T-cell (primary cell): ENCODE measurements at regions not wholly inside any gene's neighbourhood (a gene's known extent, or its start where the extent isn't known, plus 50 kb on each side); places are given as distances from the start of the nearest gene placed in this dataset.

Experiments used
- ATAC-seq, 4 experiments: fragments of 200-7000 bp in 3 of 4; fragments of 150-1000 bp in 1 of 4; cut with Tn5 transposase; replicated peaks in 1 of 4; 1 replicate in 3 of 4; 2 replicates in 1 of 4; pipeline ENCODE4 v1.10.0; 2021; ENCODE audit warnings: moderate library complexity in 3 of 4, mild to moderate bottlenecking in 2 of 4, moderate number of reproducible peaks in 1 of 4
- CTCF ChIA-PET, 2 donors: fragments of 300-600 bp; sonication (Branson Sonifier 250); formaldehyde crosslinking; loops; one replicate each; lab custom pipeline; 2022; ENCODE audit warnings: antibody characterized with exemption in 2 of 2; lab: Charles Lee
- POLR2A ChIA-PET, 2 donors: fragments of 300-600 bp; sonication (Branson Sonifier 250); formaldehyde crosslinking; loops; one replicate each; lab custom pipeline; 2022; ENCODE audit warnings: antibody characterized with exemption in 2 of 2; lab: Charles Lee
- DNase-seq, 35 experiments: peaks; one replicate each; pipeline versions ENCODE4 v3.0.0 to v3.0.0-alpha.2; 2013 to 2023
- H3K27ac ChIP-seq: one replicate; pipeline ENCODE4 v1.5.1; 2013; ENCODE audit warnings: low read length
- H3K27me3 ChIP-seq, 2 experiments: replicated peaks in 1 of 2; 1 replicate in 1 of 2; 2 replicates in 1 of 2; pipeline versions ENCODE4 v1.6.1 to v1.7.0; 2013; ENCODE audit warnings: low read length in 1 of 2, mixed read lengths in 1 of 2; ENCODE audit not compliant: control insufficient read depth in 2 of 2, insufficient read depth in 2 of 2; ENCODE audit errors: extremely low read depth in 1 of 2
- H3K36me3 ChIP-seq, 2 donors: 1 replicate in 1 of 2; 2 replicates in 1 of 2; pipeline versions ENCODE4 v1.6.1 to v1.7.0; 2013; ENCODE audit warnings: low read length in 1 of 2; ENCODE audit not compliant: control insufficient read depth in 2 of 2, insufficient read depth in 1 of 2; ENCODE audit errors: extremely low read depth in 1 of 2
- H3K4me1 ChIP-seq, 2 experiments: 1 replicate in 1 of 2; 2 replicates in 1 of 2; pipeline versions ENCODE4 v1.6.1 to v1.7.0; 2013; ENCODE audit warnings: low read length in 2 of 2, mixed read lengths in 1 of 2; ENCODE audit not compliant: insufficient read depth in 2 of 2, control insufficient read depth in 1 of 2; ENCODE audit errors: extremely low read depth in 1 of 2
- H3K4me3 ChIP-seq, 2 donors: 1 replicate in 1 of 2; 2 replicates in 1 of 2; pipeline versions ENCODE4 v1.5.1 to v1.7.0; 2013; ENCODE audit warnings: mild to moderate bottlenecking in 2 of 2, low read length in 1 of 2, moderate library complexity in 1 of 2; ENCODE audit not compliant: control insufficient read depth in 1 of 2; ENCODE audit errors: extremely low read depth in 1 of 2
- H3K9me3 ChIP-seq: 2 replicates; pipeline ENCODE4 v1.7.0; 2013
- H3K27ac Mint-ChIP-seq, 2 donors: one replicate each; pipeline ENCODE4 v1.8.0; 2020 to 2021; ENCODE audit warnings: mild to moderate bottlenecking in 2 of 2, mixed read lengths in 2 of 2
- H3K27me3 Mint-ChIP-seq, 2 donors: one replicate each; pipeline ENCODE4 v1.8.0; 2021 to 2022; ENCODE audit warnings: mixed read lengths in 2 of 2
- H3K36me3 Mint-ChIP-seq: one replicate; pipeline ENCODE4 v1.8.0; 2021; ENCODE audit warnings: mixed read lengths
- H3K4me1 Mint-ChIP-seq, 3 donors: one replicate each; pipeline ENCODE4 v1.8.0; 2020 to 2022; ENCODE audit warnings: mixed read lengths in 3 of 3, mild to moderate bottlenecking in 1 of 3
- H3K4me3 Mint-ChIP-seq, 3 donors: one replicate each; pipeline ENCODE4 v1.8.0; 2020 to 2022; ENCODE audit warnings: mild to moderate bottlenecking in 3 of 3, mixed read lengths in 3 of 3, moderate library complexity in 3 of 3
- H3K9me3 Mint-ChIP-seq, 3 donors: one replicate each; pipeline ENCODE4 v1.8.0; 2020 to 2022; ENCODE audit warnings: mixed read lengths in 3 of 3
- WGBS: methylation state at CpG from one replicate; pipeline ENCODE4 v1.1.5; 2013; ENCODE audit warnings: missing lambda C conversion rate; ENCODE audit not compliant: insufficient coverage; 5-methylcytosine and 5-hydroxymethylcytosine counted together

DNA sequence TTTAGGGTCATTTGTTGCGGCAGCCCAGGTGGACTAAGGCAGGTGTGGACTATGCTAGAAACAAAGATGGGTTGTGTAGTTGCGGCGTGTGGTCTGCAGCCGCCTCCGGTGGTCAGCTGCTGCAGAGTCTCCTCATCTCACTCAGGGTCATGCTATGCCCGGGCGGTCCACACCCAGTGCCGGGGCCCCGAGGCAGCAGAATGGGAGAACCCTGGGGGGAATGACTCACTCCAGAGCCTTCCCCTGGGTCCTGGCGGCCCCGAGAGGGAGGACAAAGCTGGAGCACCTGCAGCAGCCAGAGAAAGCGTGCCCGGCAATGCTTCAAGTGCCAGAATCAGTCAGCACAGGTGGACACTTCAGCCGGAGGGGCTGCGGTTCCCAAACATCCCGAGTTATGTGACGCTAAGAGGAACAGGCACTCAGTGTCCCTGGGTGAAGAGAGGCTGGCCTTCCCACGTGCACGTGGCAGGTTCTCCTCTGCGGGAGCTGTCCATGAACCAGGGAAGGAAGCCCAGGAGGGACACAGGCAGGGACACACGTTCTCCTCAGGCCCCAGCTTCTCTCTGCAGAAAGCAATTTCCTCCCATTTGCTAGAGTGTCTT is 289.6 kb upstream of the B3GAT1 start:
- H3K4me3 Mint-ChIP-seq = no peak overlapping the region
- no peak overlapping the region for H3K27ac ChIP-seq
- DNase-seq = no peak
- POLR2A ChIA-PET = interaction anchor here in 1 of 2 donors (0.6 kb wide), 1 partner anchor 21 kb away, joined by 3 read pairs; no protein-coding TSS in a partner anchor
- H3K4me1 Mint-ChIP-seq = no peaks in the 10 kb centered on the region
- 75% methylated on average over 20 of the region's 21 CpGs for WGBS
- H3K36me3 Mint-ChIP-seq = no peaks in the 10 kb centered on the region
- H3K9me3 Mint-ChIP-seq = peaks cover 0 to 5% (median 0%) of the 10 kb centered on the region in 3 donors
- no peak overlapping the region for H3K4me3 ChIP-seq
- peaks cover 22 to 30% of the 10 kb centered on the region in 2 donors for H3K27me3 Mint-ChIP-seq
- CTCF ChIA-PET = no interaction called here
- H3K9me3 ChIP-seq = no peaks in the 10 kb centered on the region
- H3K4me1 ChIP-seq = no peaks in the 10 kb centered on the region
- no peak overlapping the region for H3K27ac Mint-ChIP-seq
- H3K36me3 ChIP-seq = no peaks in the 10 kb centered on the region
- peaks cover 0 to 22% of the 10 kb centered on the region in 2 experiments for H3K27me3 ChIP-seq
- no peak for ATAC-seq

DNA sequence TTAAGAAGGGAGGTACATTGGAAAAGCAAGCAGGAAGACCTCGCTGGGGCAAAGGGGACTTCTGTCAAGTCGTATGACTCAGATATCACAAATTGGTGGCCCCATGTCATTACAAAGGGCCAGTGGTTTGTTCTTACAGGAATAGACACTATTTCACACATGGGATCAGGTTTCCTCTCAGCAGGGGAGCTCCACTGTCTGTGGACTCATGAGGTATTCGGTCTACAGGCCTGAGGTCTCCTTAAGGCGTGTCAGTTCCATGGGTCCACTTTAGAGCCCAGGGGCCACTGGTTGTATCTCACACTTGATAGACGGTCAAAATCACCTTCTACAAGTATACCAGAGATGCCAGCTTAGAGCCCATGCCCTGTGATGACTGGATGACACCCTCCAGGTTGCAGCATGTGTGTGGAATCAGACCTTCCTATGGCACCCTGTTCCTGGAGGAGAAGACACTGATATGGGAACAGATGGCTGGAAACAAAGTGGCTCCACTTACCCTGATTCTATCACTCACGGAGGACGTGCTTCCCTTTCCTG is 288.1 kb upstream of the B3GAT1 start:
- Histone ChIP-seq H3K27me3 (peaks cover 0 to 25% of the 10 kb centered on the region in 2 experiments), H3K4me1 (no peaks in the 10 kb centered on the region), H3K9me3 (no peaks in the 10 kb centered on the region), H3K4me3 (no peak overlapping the region), H3K27ac (no peak overlapping the region), H3K36me3 (no peaks in the 10 kb centered on the region)
- ChIA-PET POLR2A (no interaction called here), CTCF (no interaction called here)
- DNase-seq (no peak), ATAC-seq (no peak)
- WGBS = 67% methylated on average over 3 of the region's 7 CpGs
- Mint-ChIP-seq H3K4me3 (no peak overlapping the region), H3K4me1 (no peaks in the 10 kb centered on the region), H3K9me3 (peaks cover 0 to 5% (median 0%) of the 10 kb centered on the region in 3 donors), H3K36me3 (no peaks in the 10 kb centered on the region), H3K27me3 (peaks cover 22 to 30% of the 10 kb centered on the region in 2 donors), H3K27ac (no peak overlapping the region)

DNA sequence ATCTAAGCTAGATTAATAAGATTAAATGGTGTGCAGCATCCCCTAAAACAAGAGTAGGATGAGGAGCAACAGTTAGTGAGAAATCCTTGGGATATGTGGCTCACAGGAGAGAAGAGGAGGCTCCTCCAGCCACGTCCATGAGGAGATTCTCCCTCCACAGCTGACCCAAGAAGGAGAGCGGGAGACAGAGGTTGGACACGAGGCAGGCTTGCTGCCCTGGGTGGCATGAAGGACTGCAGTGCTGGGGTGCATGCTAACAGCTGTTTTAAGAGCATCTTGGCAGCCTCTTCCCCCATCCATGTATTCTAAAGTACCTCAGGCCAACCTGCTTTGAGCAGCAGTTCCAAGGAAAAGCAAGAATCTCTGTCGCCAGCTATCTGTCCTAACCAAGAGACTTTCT is 284.4 kb upstream of the B3GAT1 start:
- Histone ChIP-seq H3K4me3 (no peak overlapping the region), H3K9me3 (no peaks in the 10 kb centered on the region), H3K27ac (no peak overlapping the region), H3K27me3 (peaks cover 1 to 10% of the 10 kb centered on the region in 2 experiments), H3K36me3 (no peaks in the 10 kb centered on the region), H3K4me1 (no peaks in the 10 kb centered on the region)
- ChIA-PET POLR2A (no interaction called here), CTCF (no interaction called here)
- WGBS = 57% methylated on average over 3 of the region's 4 CpGs
- Mint-ChIP-seq H3K36me3 (no peaks in the 10 kb centered on the region), H3K4me1 (no peaks in the 10 kb centered on the region), H3K27ac (no peak overlapping the region), H3K4me3 (no peak overlapping the region), H3K27me3 (peaks cover 24 to 29% of the 10 kb centered on the region in 2 donors), H3K9me3 (peaks cover 0 to 5% (median 0%) of the 10 kb centered on the region in 3 donors)
- no peak for ATAC-seq
- no peak for DNase-seq

DNA sequence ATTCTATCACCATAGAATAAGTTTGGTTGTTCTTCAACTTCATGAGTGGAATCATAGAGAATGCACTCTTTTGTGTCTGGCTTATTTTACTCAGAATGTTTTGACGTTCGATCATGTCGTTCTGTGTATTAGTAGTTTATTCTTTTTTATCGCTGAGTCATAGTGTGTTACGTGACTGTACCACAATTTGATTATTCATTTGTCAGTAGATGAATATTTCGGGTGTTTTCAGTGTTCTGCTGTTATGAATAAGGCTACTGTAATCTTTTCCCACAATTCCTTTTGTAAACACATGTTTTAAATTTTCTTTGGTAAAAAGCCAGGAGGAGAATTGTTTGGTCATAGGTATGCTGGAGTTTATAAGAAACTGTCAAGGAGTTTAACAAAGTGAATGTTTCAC is 279.9 kb upstream of the B3GAT1 start:
- H3K27me3 ChIP-seq = peaks cover 4 to 13% of the 10 kb centered on the region in 2 experiments
- no peaks in the 10 kb centered on the region for H3K4me1 ChIP-seq
- no peak overlapping the region for H3K27ac Mint-ChIP-seq
- ChIA-PET CTCF (no interaction called here), POLR2A (no interaction called here)
- no CpG with 5 or more reads among the region's 6 CpGs for WGBS
- H3K27me3 Mint-ChIP-seq = peaks cover 20 to 36% of the 10 kb centered on the region in 2 donors
- no peak overlapping the region for H3K27ac ChIP-seq
- no peaks in the 10 kb centered on the region for H3K4me1 Mint-ChIP-seq
- DNase-seq (no peak), ATAC-seq (no peak)
- H3K36me3 ChIP-seq = no peaks in the 10 kb centered on the region
- no peaks in the 10 kb centered on the region for H3K9me3 Mint-ChIP-seq
- no peak overlapping the region for H3K4me3 ChIP-seq
- H3K4me3 Mint-ChIP-seq = no peak overlapping the region
- no peaks in the 10 kb centered on the region for H3K36me3 Mint-ChIP-seq
- no peaks in the 10 kb centered on the region for H3K9me3 ChIP-seq

DNA sequence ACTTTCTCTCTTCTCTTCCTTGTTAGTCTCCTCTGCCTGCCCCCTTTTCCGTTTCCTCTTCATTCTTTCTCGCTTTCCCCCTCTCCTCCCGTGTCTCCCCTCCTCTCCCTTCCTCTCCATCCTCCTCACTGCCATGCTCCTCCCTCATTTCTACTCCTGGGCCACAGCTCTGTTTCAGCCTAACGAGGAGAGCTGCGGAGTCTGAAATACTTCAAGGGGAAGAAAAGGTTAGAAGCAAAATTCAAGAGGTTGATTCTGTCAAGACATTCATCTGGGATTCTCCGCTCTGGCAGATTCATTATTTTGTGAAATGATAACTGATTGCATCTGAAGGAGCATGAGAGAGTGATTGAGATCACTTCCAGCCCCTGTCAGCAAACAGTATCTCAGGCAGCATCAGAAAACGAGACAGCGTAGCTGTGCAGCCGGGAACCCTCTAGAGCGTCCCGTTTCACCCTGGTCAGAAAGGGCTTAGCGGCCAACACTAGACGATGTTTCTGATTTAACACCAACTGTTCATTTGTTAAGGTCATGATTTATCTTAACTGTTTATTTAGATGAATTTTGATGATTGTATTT is 279.3 kb upstream of the B3GAT1 start:
- no peaks in the 10 kb centered on the region for H3K4me1 Mint-ChIP-seq
- no peak for ATAC-seq
- H3K4me3 ChIP-seq = no peak overlapping the region
- H3K27me3 ChIP-seq = peaks cover 4 to 10% of the 10 kb centered on the region in 2 experiments
- WGBS = 68% methylated on average over 6 of the region's 13 CpGs
- peaks cover 20 to 36% of the 10 kb centered on the region in 2 donors for H3K27me3 Mint-ChIP-seq
- POLR2A ChIA-PET = no interaction called here
- H3K9me3 ChIP-seq = no peaks in the 10 kb centered on the region
- H3K4me3 Mint-ChIP-seq = no peak overlapping the region
- H3K27ac ChIP-seq = no peak overlapping the region
- H3K9me3 Mint-ChIP-seq = no peaks in the 10 kb centered on the region
- H3K36me3 Mint-ChIP-seq = no peaks in the 10 kb centered on the region
- no peak for DNase-seq
- H3K36me3 ChIP-seq = no peaks in the 10 kb centered on the region
- CTCF ChIA-PET = no interaction called here
- H3K27ac Mint-ChIP-seq = no peak overlapping the region
- H3K4me1 ChIP-seq = no peaks in the 10 kb centered on the region

DNA sequence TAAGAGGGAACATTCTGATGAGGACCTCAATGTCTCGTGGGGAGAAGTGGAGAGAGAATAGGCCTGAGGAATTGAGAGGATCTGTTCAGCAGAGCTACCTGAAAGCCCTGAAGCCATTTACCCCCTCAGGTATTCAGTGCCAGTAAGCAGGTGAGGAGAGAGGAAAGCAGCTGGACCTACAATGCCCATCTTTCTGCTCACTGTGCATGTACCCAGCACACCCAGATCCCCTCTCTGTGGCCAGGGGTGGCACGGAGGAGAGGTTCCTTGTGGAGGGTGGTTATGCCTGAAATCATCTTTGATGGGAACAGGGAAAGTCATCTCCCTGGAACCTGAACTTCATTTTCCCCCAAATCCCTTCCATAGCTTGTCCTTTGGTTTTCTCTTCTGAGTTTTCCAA is 277.8 kb upstream of the B3GAT1 start:
- H3K9me3 ChIP-seq = no peaks in the 10 kb centered on the region
- Mint-ChIP-seq H3K9me3 (no peaks in the 10 kb centered on the region), H3K27me3 (peaks cover 20 to 36% of the 10 kb centered on the region in 2 donors), H3K4me3 (no peak overlapping the region), H3K36me3 (no peaks in the 10 kb centered on the region), H3K27ac (no peak overlapping the region), H3K4me1 (no peaks in the 10 kb centered on the region)
- no peak for DNase-seq
- no CpG with 5 or more reads among the region's 2 CpGs for WGBS
- no peak overlapping the region for H3K4me3 ChIP-seq
- CTCF ChIA-PET = no interaction called here
- ATAC-seq = no peak
- H3K36me3 ChIP-seq = no peaks in the 10 kb centered on the region
- peaks cover 4 to 10% of the 10 kb centered on the region in 2 experiments for H3K27me3 ChIP-seq
- POLR2A ChIA-PET = no interaction called here
- no peaks in the 10 kb centered on the region for H3K4me1 ChIP-seq
- H3K27ac ChIP-seq = no peak overlapping the region
